HG03439 (cell line): ENCODE measurements at regions not wholly inside any gene's neighbourhood (a gene's known extent, or its start where the extent isn't known, plus 50 kb on each side); places are given as distances from the start of the nearest gene placed in this dataset.

ENCODE experiments used
- ATAC-seq: cut with Tn5 transposase; IDR thresholded peaks from one replicate; pipeline ENCODE4 v1.9.1; 2021; ENCODE audit warnings: mild to moderate bottlenecking, moderate library complexity; ENCODE audit not compliant: unreplicated experiment

DNA sequence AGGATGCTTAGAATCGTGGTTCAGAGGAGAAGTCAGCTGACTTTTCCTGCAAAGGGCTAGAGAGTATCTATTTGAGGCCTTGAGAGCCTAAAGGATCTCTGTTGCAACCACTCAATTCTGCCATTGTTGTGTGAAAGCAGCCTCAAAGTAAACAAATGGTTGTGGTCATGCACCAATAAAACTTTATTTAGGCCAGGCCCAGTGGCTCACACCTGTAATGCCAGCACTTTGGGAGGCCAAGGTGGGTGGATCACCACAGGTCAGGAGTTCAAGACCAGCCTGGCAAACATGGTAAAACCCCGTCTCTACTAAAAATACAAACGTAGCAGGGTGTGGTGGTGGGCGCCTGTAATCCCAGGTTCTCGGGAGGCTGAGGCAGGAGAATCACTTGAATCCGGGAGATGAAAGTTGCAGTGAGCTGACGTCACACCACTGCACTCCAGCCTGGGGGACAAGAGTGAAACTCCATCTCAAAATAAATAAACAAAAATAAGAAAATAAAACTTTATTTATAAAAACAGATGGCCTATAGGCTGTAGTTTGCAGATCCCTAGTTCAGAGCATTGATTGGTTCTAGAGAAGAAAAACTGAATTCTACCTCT lies 135.9 kb upstream of the KLF4 start:
- ATAC-seq: no peak

DNA sequence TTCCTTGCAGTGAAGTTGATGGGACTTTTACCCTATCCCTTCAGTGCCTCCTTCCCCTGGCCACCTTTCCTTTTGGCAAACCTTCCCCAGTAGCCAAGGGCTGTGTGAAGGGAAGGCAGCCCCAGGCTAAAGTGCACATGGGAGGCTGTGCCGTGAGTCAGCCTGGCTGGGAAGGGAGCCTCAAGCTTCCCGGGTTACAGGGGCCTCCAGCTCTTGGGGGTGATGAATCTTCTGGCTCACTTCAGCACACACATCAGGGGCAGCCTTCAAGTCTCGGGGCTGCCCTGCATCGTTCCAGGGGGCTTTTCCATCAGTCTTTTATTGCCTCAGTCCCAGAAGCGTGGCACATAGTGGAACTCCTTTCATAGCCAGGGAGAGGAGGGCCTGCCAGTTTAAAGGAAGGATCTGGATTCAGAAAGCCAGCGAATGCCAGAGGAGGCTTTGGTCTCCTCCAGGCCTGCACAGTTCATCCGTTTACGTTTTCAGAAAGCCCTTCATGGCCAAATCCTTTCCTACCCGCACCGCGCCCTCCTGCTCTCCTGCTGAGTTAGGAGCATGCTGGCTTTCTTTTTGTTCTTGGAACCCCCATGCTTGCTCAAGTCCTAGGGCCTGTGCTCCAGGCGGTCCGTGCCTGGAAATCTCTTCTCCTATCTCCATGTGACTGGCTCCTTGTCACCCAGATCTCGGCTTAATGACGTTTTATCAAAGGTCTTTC lies 134.8 kb upstream of the KLF4 start:
- no peak for ATAC-seq

DNA sequence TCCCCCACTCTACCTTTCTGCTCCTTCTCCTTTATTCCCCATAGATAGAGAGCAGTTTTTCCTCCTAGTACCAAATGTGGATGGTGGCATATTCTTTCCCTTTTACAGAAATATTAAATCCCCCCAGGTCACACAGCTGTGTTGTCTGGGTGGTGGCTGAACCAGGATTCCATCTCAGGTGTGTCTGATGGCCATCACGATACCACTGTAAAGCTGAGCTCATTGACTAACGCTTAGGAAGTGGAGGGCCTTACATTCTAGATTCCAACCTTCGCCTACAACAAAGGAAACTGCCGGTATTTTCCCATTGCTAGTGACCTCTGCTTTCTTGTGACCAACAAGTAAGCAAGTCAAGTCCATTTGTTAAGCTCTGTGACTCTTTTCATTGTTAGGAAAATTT lies 131.9 kb upstream of the KLF4 start:
- ATAC-seq: no peak

DNA sequence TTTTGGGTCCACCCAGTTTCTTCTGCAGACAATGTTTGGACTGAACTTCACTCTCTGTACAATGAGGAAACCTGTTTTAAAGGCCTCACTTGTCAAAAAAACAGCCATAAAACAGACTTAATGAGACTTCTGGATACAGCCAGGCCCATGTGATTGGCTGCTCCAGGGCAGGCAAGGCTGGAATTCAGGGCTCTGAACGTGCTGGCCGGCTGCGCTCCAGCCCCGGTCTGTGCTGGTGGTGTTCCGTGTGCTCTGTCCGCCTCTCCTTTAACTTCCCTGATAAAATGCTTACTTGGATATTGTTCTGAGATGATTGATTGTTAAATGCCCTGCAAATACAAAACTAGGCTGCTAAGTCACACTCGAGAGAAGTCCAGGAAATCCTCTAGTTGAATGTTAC lies 131.2 kb upstream of the KLF4 start:
- no peak for ATAC-seq

DNA sequence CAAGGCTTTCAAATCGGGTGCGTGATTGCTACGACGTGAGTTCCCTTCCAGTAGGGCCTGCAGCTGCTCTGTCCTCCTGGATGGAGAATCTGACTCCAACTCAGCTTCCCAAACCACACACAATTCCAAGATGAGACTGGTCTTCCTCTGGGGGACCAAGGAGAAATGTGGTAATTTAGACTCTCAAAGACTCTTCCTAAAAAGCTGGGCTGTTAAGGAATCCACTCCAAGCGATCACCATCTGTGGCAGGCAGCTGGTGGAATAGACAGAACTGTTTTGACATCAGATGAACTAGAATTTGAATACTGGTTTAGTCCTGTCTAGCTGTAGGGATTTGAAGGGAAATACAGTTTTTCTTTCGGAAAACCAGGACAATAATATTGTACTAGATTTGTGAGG lies 130.7 kb upstream of the KLF4 start:
- no peak for ATAC-seq

DNA sequence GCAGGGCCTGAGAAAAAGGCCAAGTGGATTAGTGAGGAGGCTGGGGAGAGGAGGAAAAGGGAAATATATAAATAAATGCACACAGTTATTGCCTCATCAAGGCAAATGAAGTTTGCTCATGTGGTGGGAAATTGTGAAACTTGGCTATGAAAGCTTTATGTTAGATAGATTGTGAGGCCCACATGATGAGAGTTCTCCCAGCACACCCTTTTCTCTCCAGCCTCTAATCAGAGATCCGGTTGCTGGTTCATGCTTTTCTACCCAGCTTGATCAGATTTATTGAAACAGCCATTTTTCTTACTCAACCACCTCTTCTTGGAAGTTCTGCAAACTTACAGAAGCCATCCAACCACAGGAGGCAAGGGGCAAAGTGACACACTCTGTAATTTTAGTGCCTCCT lies 125.8 kb upstream of the KLF4 start:
- ATAC-seq: no peak

DNA sequence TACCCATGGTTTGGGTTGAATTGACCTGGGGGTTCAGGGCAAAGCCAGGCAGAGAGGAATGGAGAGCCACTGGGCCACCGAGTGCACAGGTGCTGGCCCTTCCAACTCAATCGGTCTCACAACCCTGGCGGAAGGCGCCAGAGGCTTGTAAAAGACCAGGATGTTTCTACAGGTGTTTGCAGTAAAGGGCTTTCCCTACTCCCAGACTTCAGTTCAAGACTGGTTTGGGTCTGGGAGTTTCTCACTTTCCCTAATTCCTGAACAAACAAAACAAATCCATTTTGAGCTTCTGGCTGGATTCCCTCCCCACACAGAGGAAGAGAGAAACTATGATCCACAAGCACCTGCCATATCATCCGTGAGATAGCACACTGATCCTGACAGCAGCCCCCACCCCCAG lies 125.2 kb upstream of the KLF4 start:
- ATAC-seq: no peak

DNA sequence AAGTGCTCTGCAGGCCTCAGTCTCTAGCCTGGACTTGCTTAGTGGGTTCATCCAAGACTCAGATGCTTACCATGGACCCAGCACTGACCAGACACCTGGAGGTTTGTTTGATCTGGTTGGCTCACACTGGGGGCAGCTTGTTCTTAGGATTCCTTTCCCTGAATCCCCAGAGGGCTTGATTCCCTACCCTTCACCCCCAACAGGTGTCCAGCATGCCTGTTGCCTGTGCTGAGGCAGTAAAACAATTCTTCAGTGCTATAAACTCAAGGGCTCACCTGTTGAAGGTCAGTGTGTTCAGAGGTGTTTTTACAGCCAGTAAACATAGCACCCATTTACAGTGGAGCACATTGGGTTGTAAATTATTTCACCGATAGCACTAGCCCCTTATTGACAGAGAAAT lies 123.8 kb upstream of the KLF4 start:
- ATAC-seq: no peak

DNA sequence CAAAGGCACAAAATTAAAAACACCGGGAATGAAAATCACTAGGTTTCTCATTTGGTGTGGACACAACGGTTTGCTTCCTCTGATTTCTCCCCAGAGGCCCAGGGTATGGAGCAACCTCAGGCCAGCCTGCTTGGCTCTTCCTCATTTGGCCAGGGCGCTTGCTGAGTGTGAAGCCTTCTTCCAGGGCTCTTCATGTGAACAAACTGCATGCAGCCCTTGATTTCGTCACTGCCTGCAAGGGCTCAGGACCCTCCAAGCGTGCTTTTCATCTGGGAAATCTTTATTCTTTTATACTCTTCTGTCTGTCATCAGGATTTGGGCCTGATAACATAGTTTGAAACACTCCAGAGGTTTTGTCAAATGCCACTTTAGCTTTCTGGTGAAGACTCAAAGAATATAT lies 122.6 kb upstream of the KLF4 start:
- no peak for ATAC-seq

DNA sequence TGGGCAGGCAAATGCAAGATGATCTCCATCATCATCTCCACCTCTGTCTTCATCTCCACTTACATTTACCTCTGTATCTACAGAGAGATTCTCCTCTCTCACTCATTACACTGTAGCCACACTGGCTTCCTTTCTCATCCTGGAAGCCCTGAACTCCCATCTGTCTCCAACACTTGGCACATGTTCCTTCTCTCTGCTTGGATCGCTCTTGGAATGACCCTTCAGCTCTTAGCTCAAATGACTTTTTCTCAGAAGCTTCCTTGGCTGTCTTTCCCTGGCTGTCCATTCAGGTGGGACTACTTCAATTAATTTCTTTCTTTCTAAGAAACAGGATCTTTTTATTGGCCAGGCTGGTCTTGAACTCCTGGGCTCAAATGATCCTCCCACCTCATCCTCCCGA lies 120.0 kb upstream of the KLF4 start:
- no peak for ATAC-seq

DNA sequence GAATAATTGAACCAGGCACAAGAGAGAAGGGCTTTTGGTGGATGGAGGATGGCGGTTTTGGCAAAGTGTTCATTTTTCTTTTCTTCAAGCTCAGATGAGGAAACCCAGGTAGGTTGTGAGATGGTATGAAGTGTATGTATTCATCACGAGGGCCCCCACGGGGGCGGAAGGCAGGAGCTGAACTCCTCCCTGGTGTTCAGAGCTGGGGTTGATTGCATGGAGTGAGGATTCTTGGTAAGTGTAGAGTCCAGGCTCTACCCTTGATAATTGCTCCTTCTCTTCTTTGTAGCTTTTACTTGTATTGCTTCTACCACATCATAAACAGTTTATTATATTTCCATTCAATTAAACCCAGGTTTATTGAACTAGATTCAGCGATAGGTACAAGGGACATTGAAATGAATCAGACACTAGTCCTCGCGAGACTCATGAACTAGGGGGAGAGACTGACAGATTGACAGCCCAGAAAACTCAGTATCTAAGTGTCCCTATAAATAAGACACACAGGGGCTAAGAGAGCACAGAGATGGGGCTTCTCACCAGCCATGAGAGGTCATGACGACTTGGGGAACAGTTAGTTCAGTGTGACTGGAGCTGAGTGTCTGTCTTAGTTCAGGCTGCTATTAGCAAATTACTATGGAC lies 116.7 kb upstream of the KLF4 start:
- no peak for ATAC-seq

DNA sequence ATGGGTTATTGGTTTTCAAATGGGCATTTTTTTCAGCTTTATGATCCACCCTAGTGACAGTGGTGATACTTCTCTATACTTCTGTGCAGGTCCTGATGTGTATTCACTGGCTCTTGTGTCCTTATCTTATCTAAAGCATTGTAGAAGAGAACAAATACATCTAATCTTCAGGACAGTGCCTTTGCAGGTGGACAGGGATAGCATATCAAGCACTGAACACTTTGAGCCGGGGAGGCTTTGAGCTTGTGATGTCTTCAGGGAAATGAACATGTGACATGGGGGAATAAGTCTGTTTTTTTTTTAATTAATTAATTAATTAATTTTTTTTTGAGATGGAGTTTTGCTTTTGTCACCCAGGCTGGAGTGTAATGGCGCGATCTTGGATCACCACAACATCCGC lies 115.5 kb upstream of the KLF4 start:
- ATAC-seq: no peak

DNA sequence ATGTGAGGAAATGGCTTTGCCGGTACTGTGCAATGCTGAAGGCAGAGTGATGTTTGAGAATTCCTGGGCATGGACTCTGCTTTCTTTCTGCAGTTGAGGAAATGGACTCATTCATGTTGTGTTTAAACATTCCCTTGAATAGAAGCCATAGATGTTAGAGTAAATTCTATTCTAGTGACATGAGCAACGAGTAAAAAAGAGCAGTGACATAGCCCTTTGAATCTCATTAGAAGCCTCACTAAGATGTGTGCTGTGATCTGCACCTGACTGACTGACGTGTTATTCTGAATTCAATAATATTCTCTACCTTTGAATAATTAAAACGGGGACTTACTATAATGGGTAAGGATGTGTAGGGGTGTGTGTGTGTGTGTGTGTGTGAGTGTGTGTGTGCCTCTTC lies 113.7 kb upstream of the KLF4 start:
- ATAC-seq: no peak

DNA sequence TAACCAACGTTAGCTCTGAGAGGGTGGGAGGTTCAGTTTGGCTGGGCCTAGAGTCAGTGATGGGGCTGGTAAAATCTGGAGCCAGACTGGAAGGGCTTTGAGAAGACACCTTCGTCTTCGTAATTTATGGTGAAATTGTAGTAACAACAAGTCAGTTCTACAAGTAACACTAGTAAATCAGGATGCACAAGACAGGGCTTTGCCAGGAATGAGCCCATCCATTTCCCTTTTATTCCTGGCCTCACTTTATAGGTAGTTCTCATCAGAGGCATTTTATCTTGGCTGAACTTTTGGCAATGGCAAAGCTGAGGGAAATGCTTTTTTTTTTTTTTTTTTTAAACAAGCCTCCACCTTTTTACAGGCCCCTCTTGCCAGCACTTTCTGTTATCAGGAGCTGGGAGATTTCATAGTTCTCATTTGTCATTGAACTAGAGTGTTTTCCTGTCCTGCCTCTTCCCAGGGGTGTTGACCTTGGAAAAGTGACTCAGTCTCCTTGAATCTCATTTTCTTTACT lies 110.5 kb upstream of the KLF4 start:
- ATAC-seq: no peak

DNA sequence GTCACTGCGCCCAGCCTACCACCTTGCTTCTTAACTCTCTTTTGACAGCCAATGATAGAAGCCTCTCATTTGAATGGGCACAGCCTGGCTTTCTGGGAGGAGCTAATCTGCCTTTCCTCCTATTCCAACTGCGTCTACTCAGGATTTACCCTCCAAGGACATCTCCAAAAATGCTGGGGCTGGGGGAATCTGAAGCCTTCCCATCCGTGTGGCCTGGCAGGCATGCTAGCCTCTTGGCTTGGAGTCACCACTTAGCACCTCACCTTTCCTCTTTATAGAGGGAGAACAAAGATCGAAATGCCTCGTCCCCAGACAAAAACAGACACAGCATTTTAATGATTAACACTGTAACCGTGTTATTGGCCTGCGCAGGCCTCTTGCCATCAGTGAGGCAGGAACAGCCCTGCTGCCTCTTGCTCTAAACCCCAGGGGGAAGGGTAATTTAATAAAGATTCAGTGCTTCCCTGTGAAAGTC lies 108.2 kb upstream of the KLF4 start:
- ATAC-seq: no peak

DNA sequence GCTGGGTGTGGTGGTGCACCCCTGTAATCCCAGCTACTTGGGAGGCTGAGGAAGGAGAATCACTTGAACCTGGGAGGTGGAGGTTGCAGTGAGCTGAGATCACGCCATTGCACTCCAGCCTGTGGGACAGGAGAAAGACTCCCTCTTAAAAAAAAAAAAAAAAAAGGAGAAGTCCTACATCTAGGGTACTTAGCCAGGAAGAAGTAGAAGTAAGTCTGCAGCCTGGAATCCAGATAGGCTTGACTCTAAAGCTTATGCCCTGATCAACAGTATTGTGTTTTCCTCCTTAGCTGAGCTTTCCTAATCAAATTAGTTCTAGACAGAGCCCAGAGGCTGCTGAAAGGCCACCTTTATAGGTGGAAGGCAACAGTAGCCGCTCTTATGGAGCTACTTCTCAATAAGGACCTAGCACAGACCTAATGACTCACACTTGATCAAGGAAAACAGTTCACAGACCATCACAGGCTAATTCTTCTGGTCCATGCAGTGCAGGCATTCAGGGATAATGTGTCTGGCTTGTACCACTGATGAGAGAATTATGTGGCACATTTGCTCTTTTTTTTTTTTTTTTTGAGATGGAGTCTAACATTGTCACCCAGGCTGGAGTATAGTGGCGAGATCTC lies 105.5 kb upstream of the KLF4 start:
- ATAC-seq: no peak

DNA sequence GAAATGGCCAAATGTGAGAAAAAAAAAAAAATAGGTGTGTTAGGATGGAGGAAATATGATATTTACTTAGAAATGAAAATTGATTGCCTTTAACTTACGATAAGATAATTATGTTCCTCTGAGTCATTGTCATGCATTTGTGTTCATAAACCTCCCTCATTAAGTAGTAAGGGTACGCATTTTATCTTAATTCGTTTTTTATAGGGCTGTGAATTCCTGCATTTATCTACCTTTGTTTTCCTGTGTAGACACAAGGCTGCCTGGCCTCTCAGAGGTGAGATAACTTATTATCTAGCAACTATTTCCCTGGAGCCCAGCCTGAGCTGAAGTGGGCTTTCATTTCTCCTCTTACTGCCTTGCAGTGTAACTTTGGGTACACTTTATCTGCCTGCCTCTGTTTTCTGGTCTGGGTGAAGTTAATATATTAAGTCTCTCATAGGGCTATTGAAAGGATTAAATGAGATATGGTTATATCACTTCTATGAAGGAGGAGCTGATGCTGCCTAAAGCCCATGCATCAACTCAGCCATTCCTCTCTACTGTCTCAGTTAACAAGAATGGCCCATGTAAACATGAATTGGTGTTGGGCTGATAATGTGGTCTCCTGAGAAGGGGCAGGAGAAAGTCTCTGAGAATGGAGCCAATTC lies 103.8 kb upstream of the KLF4 start:
- ATAC-seq: no peak

DNA sequence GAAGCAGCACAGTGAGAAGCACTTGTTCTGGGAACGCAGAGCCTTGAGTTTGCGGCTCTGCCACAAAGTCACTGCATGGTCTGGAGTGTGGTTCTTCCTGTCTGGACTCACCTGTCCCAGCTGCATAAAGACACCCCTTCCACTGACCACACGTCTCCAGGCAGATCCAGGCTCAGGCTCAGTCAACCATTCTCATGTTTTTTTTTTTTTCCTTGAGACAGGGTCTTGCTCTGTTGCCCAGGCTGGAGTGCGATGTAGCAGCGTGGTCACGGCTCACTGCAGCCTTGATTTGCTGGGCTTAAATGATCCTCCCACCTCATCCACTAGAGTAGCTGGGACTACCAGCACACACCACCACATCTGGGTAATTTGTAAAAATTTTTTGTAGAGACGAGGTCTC lies 102.9 kb upstream of the KLF4 start:
- ATAC-seq: no peak

DNA sequence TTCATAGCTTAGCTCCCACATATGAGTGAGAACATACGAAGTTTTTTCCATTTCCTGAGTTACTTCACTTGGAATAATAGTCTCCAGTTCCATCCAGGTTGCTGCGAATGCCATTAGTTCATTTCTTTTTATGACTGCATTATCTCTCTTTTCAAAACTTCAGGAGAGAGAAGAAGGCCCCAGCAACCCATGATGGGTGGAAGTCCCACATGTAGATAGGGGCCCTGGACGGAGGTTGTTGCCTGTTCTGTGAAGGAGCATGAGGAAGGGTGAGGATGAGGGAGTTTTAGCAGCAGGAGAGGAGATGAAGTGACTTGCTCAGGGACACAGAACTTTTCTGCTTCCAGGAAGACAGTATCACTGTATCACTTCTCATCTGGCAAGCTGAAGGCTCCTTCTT lies 102.2 kb upstream of the KLF4 start:
- ATAC-seq: no peak

DNA sequence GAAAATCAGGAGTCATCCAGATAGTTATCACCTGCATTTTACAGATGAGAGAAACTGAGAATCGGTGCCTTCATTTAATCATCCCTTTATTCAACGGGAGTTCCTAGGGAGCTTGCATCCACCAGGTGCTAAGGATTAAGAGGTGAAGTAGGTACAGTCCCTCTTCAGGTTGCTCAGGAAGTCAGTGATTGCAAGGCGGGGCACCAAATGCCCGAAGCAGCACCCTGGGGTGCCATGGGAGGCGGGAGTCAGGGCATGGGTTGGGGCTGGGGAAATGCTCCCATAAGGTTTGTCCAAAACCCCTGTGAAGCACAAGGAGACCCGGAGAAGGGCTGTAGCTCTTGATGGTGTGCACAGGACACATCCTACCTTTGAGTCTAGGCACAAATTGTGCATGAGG lies 98.8 kb upstream of the KLF4 start:
- ATAC-seq: no peak

DNA sequence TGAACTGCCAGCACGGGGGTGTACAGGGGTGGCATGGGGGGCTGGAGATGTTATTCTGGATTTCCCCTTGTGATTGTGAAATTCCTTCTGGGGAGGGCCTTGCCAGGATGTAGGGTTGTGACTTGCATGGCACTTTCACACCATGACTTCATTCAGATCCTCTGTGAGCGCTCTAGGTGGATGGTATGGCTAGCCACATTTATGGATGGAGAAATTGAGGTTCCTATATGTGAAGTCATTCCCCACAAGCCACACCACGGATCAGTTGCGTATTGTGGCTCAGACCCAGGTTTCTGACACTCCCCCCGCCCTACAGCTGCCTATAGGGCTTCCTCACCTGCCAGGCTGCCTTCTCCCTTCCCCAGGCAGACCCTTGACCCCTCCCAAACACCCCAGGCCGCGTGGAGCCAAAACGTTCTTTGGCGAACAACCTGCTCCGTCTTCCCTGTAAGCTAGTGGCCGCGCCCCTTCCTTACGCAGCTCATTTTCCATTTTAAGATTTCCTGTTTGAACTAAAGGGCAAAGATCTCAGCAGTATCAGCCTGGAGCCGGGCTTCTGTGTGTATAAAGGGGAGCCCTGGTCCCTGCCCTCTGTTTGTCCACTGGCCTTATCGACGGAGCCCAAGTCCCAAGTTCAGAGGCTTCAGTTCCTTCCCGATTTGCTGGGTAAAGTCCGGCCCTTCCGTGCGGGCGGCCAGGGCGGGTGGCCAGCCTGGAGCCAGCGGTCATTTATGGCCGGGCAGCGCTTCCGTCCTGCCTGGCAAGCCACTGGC lies 97.8 kb upstream of the KLF4 start:
- ATAC-seq: no peak
